Endothelial cell of umbilical vein (primary cell): ENCODE measurements at regions not wholly inside any gene's neighbourhood (a gene's known extent, or its start where the extent isn't known, plus 50 kb on each side); places are given as distances from the start of the nearest gene placed in this dataset.
"Not testable (repeated sequence)": the region's sequence is repeated elsewhere in the genome, so short reads cannot be mapped to it uniquely, and the experiment has no call there.

Experiments used
- CTCF ChIP-seq, 2 donors: IDR thresholded peaks; 1 replicate in 1 of 2; 2 replicates in 1 of 2; pipeline ENCODE4 v1.5.1; 2011; ENCODE audit warnings: low read length in 2 of 2, mild to moderate bottlenecking in 2 of 2, moderate library complexity in 2 of 2, control low read depth in 1 of 2, inconsistent platforms in 1 of 2, low read depth in 1 of 2; ENCODE audit not compliant: insufficient read depth in 1 of 2; ENCODE audit errors: extremely low read depth in 1 of 2
- EZH2 ChIP-seq: IDR thresholded peaks from 2 replicates; pipeline ENCODE4 v1.6.1; 2012; ENCODE audit warnings: borderline replicate concordance, low read depth, mild to moderate bottlenecking, moderate library complexity, low read length, inconsistent platforms; ENCODE audit not compliant: severe bottlenecking
- FOS ChIP-seq: IDR thresholded peaks from 2 replicates; pipeline ENCODE4 v1.6.1; 2011; ENCODE audit warnings: mild to moderate bottlenecking, low read length, moderate library complexity, borderline replicate concordance; ENCODE audit not compliant: insufficient read depth
- GATA2 ChIP-seq: IDR thresholded peaks from 2 replicates; pipeline ENCODE4 v1.7.0; 2011; ENCODE audit warnings: low read depth, mild to moderate bottlenecking, moderate library complexity, mixed read lengths, low read length; ENCODE audit not compliant: insufficient read length, insufficient read depth
- JUN ChIP-seq: IDR thresholded peaks from 2 replicates; pipeline ENCODE4 v1.6.1; 2011; ENCODE audit warnings: borderline replicate concordance, low read depth; ENCODE audit not compliant: insufficient read length, insufficient read depth
- MAX ChIP-seq: IDR thresholded peaks from 2 replicates; pipeline ENCODE4 v1.6.1; 2011; ENCODE audit not compliant: insufficient read depth, insufficient read length
- POLR2A ChIP-seq: IDR thresholded peaks from 2 replicates; pipeline ENCODE4 v1.6.1; 2012; ENCODE audit warnings: low read depth, mild to moderate bottlenecking, control low read depth, low read length
- POLR2AphosphoS5 ChIP-seq: IDR thresholded peaks from 2 replicates; pipeline ENCODE4 v1.6.1; 2012; ENCODE audit warnings: low read depth, mild to moderate bottlenecking, control low read depth, low read length, moderate library complexity; ENCODE audit not compliant: insufficient read depth

DNA sequence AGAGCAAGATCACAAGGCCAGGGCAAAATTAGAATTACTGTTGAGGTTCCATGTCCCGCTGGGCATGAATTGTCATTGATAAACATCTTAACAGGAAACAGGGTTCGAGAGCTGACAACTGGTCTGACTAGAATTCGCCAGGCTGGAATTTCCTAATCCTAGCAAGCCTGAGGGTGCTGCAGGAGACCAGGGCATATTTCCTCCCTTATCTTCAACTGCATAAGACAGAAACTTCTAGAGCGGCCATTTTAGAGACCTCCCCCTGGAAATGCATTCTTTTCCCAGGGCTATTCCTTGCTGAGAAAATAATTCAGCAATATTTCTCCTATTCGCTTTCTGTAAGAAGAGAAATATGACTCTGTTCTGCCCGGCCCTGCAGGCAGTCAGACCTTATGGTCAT is 158.6 kb upstream of the CCN2 start:
- not testable (repeated sequence) for TF ChIP-seq CTCF (IDR thresholded peaks at IDR 0.05; ENCODE audit: extremely low read depth in 1 of 2, insufficient read depth in 1 of 2, low read depth in 1 of 2, low read length in 2 of 2); MAX; POLR2AphosphoS5; POLR2A; EZH2; FOS; GATA2; JUN
